Smooth muscle cell (in vitro differentiated cells): ENCODE measurements at regions not wholly inside any gene's neighbourhood (a gene's known extent, or its start where the extent isn't known, plus 50 kb on each side); places are given as distances from the start of the nearest gene placed in this dataset.

Experiments
- DNase-seq: peaks from one replicate; lab custom pipeline; 2025; ENCODE audit not compliant: unreplicated experiment; lab: John Stamatoyannopoulos, UW
- H2AFZ ChIP-seq: fragments of 200-600 bp; sonication (generic); 2 replicates; pipeline ENCODE4 v1.6.0; 2016; ENCODE audit warnings: antibody characterized with exemption, low read depth, mild to moderate bottlenecking
- H3F3A ChIP-seq: fragments of 200-600 bp; sonication (generic); 2 replicates; pipeline ENCODE4 v1.6.0; 2017; ENCODE audit warnings: antibody characterized with exemption, low read depth
- H3K27ac ChIP-seq: fragments of 200-600 bp; sonication (generic); 2 replicates; pipeline ENCODE4 v1.5.1; 2016; ENCODE audit warnings: low read depth, mild to moderate bottlenecking
- H3K27me3 ChIP-seq: fragments of 200-600 bp; sonication (generic); 2 replicates; pipeline ENCODE4 v1.6.1; 2016; ENCODE audit warnings: low read depth, mild to moderate bottlenecking
- H3K36me3 ChIP-seq: fragments of 200-600 bp; sonication (generic); 2 replicates; pipeline ENCODE4 v1.5.1; 2016; ENCODE audit warnings: low read depth
- H3K4me1 ChIP-seq: fragments of 200-600 bp; sonication (generic); 2 replicates; pipeline ENCODE4 v1.5.1; 2016; ENCODE audit warnings: low read depth
- H3K4me2 ChIP-seq: fragments of 200-600 bp; sonication (generic); 2 replicates; pipeline ENCODE4 v1.6.0; 2016; ENCODE audit warnings: mild to moderate bottlenecking
- H3K4me3 ChIP-seq: fragments of 200-600 bp; sonication (generic); 2 replicates; pipeline ENCODE4 v1.5.1; 2016; ENCODE audit warnings: mild to moderate bottlenecking
- H3K79me2 ChIP-seq: fragments of 200-600 bp; sonication (generic); 2 replicates; pipeline ENCODE4 v1.6.0; 2016; ENCODE audit warnings: low read depth, mild to moderate bottlenecking
- H3K9ac ChIP-seq: fragments of 200-600 bp; sonication (generic); 2 replicates; pipeline ENCODE4 v1.6.0; 2016; ENCODE audit warnings: low read depth
- H3K9me3 ChIP-seq: fragments of 200-600 bp; sonication (generic); replicated peaks from 2 replicates; pipeline ENCODE4 v1.5.1; 2016; ENCODE audit warnings: low read depth
- H4K20me1 ChIP-seq: fragments of 200-600 bp; sonication (generic); 2 replicates; pipeline ENCODE4 v1.6.0; 2016; ENCODE audit warnings: low read depth
- CTCF ChIP-seq: fragments of 200-600 bp; sonication (generic); IDR thresholded peaks from 2 replicates; pipeline ENCODE4 v1.5.1; 2017; ENCODE audit warnings: borderline replicate concordance, mild to moderate bottlenecking, antibody characterized with exemption; ENCODE audit not compliant: insufficient read depth, poor library complexity, severe bottlenecking
- WGBS: methylation state at CpG from one replicate; pipeline ENCODE4 v1.1.7; 2016; ENCODE audit warnings: low lambda C conversion rate; 5-methylcytosine and 5-hydroxymethylcytosine counted together

DNA sequence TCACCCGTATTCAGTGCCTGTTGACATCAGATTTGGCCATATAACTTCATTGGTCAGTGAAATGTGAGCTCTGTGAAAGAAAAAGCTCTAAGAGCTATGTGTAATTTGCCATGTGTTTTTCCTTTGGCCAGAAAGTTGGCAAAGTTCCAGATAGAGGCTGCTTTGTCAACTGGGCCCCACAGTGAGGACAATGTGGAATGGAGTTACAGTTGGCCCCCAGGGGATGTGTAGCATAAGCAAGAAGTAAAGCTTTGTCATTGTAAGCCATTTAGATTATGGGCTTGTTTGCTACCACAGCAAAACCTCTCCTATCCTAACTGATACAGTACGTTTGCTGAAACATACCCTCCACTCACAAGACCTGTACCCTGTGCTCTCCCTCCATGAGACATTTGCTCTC, 119.1 kb upstream of the HABP2 start:
- Histone ChIP-seq H3K4me2 (no peak overlapping the region), H3K27me3 (peaks cover 9% of the 10 kb centered on the region), H3K9ac (no peak overlapping the region), H3K27ac (no peak overlapping the region), H4K20me1 (no peaks in the 10 kb centered on the region), H3K4me1 (no peaks in the 10 kb centered on the region), H3K9me3 (no peaks in the 10 kb centered on the region), H3K36me3 (no peaks in the 10 kb centered on the region), H3K4me3 (no peak overlapping the region), H3K79me2 (no peaks in the 10 kb centered on the region), H3F3A (no peaks in the 10 kb centered on the region), H2AFZ (no peak overlapping the region)
- WGBS: 83% methylated on average over 2 of the region's 2 CpGs
- no peak for TF ChIP-seq CTCF
- DNase-seq: no peak

DNA sequence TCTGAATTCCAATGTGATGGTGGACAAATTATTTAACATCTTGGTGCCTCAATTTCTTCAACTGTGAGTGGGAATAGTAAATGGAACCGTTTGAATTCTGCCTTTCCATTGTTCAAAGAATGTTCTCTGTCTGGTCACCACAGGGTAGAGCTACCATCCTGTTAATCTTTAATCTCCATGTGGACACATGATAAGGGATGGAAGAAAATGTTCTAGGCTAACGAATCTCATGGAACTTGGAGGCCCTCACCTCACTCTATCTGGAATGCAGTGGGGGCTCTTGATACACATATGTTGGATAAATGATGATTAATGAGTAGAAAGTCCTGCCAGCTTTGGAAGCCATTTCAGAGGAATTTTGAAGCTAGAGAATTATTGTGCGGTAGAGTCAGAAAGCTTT, 118.5 kb upstream of the HABP2 start:
- H3K79me2 ChIP-seq: no peaks in the 10 kb centered on the region
- no peaks in the 10 kb centered on the region for H3K36me3 ChIP-seq
- no peaks in the 10 kb centered on the region for H3K4me1 ChIP-seq
- no peak overlapping the region for H3K27ac ChIP-seq
- whole genome bisulfite sequencing: 89% methylated on average over 3 of the region's 3 CpGs
- no peak for TF ChIP-seq CTCF
- no peaks in the 10 kb centered on the region for H4K20me1 ChIP-seq
- DNase-seq: no peak
- no peak overlapping the region for H3K4me3 ChIP-seq
- no peak overlapping the region for H2AFZ ChIP-seq
- no peak overlapping the region for H3K9ac ChIP-seq
- no peak overlapping the region for H3K4me2 ChIP-seq
- H3K27me3 ChIP-seq: peaks cover 3% of the 10 kb centered on the region
- no peaks in the 10 kb centered on the region for H3F3A ChIP-seq
- H3K9me3 ChIP-seq: no peaks in the 10 kb centered on the region

DNA sequence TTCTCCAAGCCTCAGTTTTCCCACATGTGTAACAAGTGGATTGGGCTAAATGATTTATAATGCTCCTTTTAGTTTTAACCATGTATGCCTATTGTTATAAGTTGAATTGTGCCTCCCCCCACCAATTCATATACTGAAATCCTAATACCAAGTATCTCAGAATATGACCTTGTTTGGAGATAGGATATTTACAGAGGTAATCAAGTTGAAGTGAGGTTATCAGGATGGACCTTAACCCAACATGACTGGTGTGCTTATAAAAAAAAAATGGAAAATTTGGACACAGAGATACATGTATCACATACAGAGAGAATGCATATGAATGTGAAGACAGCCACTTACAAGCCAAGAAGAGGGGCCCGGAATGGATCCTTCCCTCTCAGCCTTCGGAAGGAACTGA, 117.9 kb upstream of the HABP2 start:
- no peak for TF ChIP-seq CTCF
- no peaks in the 10 kb centered on the region for H3K27me3 ChIP-seq
- H3K4me1 ChIP-seq: no peaks in the 10 kb centered on the region
- 96% methylated on average over 2 of the region's 2 CpGs for WGBS
- no peaks in the 10 kb centered on the region for H3F3A ChIP-seq
- no peak overlapping the region for H3K4me2 ChIP-seq
- no peak overlapping the region for H3K4me3 ChIP-seq
- H4K20me1 ChIP-seq: no peaks in the 10 kb centered on the region
- no peak overlapping the region for H3K9ac ChIP-seq
- no peak overlapping the region for H3K27ac ChIP-seq
- H3K9me3 ChIP-seq: no peaks in the 10 kb centered on the region
- no peak for DNase-seq
- H2AFZ ChIP-seq: no peak overlapping the region
- no peaks in the 10 kb centered on the region for H3K36me3 ChIP-seq
- no peaks in the 10 kb centered on the region for H3K79me2 ChIP-seq

- no peaks in the 10 kb centered on the region for H3K79me2 ChIP-seq
- no peaks in the 10 kb centered on the region for H3F3A ChIP-seq
- DNase-seq: no peak
- no peaks in the 10 kb centered on the region for H3K4me1 ChIP-seq
- H4K20me1 ChIP-seq: no peaks in the 10 kb centered on the region
- no peaks in the 10 kb centered on the region for H3K27me3 ChIP-seq
- no peak overlapping the region for H2AFZ ChIP-seq
- no peaks in the 10 kb centered on the region for H3K9me3 ChIP-seq
- H3K4me3 ChIP-seq: no peak overlapping the region
- H3K9ac ChIP-seq: no peak overlapping the region
- no peaks in the 10 kb centered on the region for H3K36me3 ChIP-seq
- WGBS: 90% methylated on average over 2 of the region's 2 CpGs
- no peak overlapping the region for H3K27ac ChIP-seq
- TF ChIP-seq CTCF: no peak
- H3K4me2 ChIP-seq: no peak overlapping the region
These were observed 117.0 kb upstream of the HABP2 start for GRCh38 chr10:113435881-113436280.
